H9 (cell line): ENCODE measurements at regions not wholly inside any gene's neighbourhood (a gene's known extent, or its start where the extent isn't known, plus 50 kb on each side); places are given as distances from the start of the nearest gene placed in this dataset.

Experiments
- DNase-seq: peaks from one replicate; pipeline ENCODE4 v3.0.0-alpha.2; 2017
- H2AFZ ChIP-seq: one replicate; pipeline ENCODE4 v1.6.1; 2013; ENCODE audit warnings: mild to moderate bottlenecking, low read length, control low read depth, moderate library complexity
- H2AK5ac ChIP-seq: 2 replicates; pipeline ENCODE4 v1.6.1; 2013; ENCODE audit warnings: low read length, control low read depth, mixed read lengths; ENCODE audit not compliant: insufficient read length
- H2BK120ac ChIP-seq: one replicate; pipeline ENCODE4 v1.6.1; 2013; ENCODE audit warnings: low read depth, mild to moderate bottlenecking, low read length, control low read depth, inconsistent platforms; ENCODE audit not compliant: poor library complexity, severe bottlenecking
- H2BK12ac ChIP-seq: 2 replicates; pipeline ENCODE4 v1.6.1; 2013; ENCODE audit warnings: low read length, control low read depth, mixed read lengths, low read depth; ENCODE audit not compliant: insufficient read length
- H2BK15ac ChIP-seq: 2 replicates; pipeline ENCODE4 v1.6.1; 2013; ENCODE audit warnings: low read depth, low read length, control low read depth
- H2BK20ac ChIP-seq: one replicate; pipeline ENCODE4 v1.6.1; 2013; ENCODE audit warnings: low read depth, mild to moderate bottlenecking, low read length, control low read depth, inconsistent platforms; ENCODE audit not compliant: poor library complexity, severe bottlenecking
- H2BK5ac ChIP-seq: 2 replicates; pipeline ENCODE4 v1.6.1; 2013; ENCODE audit warnings: low read length, control low read depth, mixed read lengths; ENCODE audit not compliant: insufficient read length
- H3K14ac ChIP-seq: 2 replicates; pipeline ENCODE4 v1.6.1; 2013; ENCODE audit warnings: low read length, control low read depth; ENCODE audit not compliant: insufficient read depth
- H3K18ac ChIP-seq: 2 replicates; pipeline ENCODE4 v1.6.1; 2013; ENCODE audit warnings: low read depth, mild to moderate bottlenecking, mixed read lengths, low read length, control low read depth; ENCODE audit not compliant: insufficient read length
- H3K23ac ChIP-seq: 2 replicates; pipeline ENCODE4 v1.6.1; 2013; ENCODE audit warnings: low read length, control low read depth, mixed read lengths, low read depth; ENCODE audit not compliant: insufficient read length
- H3K23me2 ChIP-seq: 2 replicates; pipeline ENCODE4 v1.6.1; 2013; ENCODE audit warnings: low read depth, mild to moderate bottlenecking, mixed read lengths, low read length, control low read depth; ENCODE audit not compliant: insufficient read length, poor library complexity, severe bottlenecking
- H3K27ac ChIP-seq: 2 replicates; pipeline ENCODE4 v1.5.1; 2013; ENCODE audit warnings: low read length, control low read depth, mixed read lengths, low read depth; ENCODE audit not compliant: insufficient read length
- H3K27me3 ChIP-seq: 2 replicates; pipeline ENCODE4 v1.6.1; 2013; ENCODE audit warnings: low read length, control low read depth, inconsistent platforms; ENCODE audit not compliant: insufficient read depth
- H3K4ac ChIP-seq: 2 replicates; pipeline ENCODE4 v1.6.1; 2013; ENCODE audit warnings: low read depth, mild to moderate bottlenecking, control low read depth, inconsistent platforms, low read length, moderate library complexity
- H3K4me1 ChIP-seq: 2 replicates; pipeline ENCODE4 v1.6.1; 2013; ENCODE audit warnings: low read length, control low read depth, inconsistent platforms; ENCODE audit not compliant: insufficient read depth
- H3K4me2 ChIP-seq: 2 replicates; pipeline ENCODE4 v1.6.1; 2013; ENCODE audit warnings: low read length, control low read depth, mixed read lengths; ENCODE audit not compliant: insufficient read length, insufficient read depth
- H3K56ac ChIP-seq: 2 replicates; pipeline ENCODE4 v1.6.1; 2013; ENCODE audit warnings: low read depth, mild to moderate bottlenecking, mixed read lengths, low read length, control low read depth; ENCODE audit not compliant: insufficient read length
- H3K79me1 ChIP-seq: 2 replicates; pipeline ENCODE4 v1.6.1; 2013; ENCODE audit warnings: low read depth, mild to moderate bottlenecking, moderate library complexity, low read length, control low read depth, inconsistent platforms; ENCODE audit not compliant: insufficient read depth, poor library complexity, severe bottlenecking
- H3K79me2 ChIP-seq: 2 replicates; pipeline ENCODE4 v1.6.1; 2013; ENCODE audit warnings: low read length, control low read depth, inconsistent platforms; ENCODE audit not compliant: insufficient read depth
- H3K9ac ChIP-seq: 2 replicates; pipeline ENCODE4 v1.6.1; 2013; ENCODE audit warnings: low read length, control low read depth, mixed read lengths; ENCODE audit not compliant: insufficient read length; ENCODE audit errors: extremely low read depth
- H3K9me3 ChIP-seq: one replicate; pipeline ENCODE4 v1.6.1; 2013; ENCODE audit warnings: low read depth, low read length, inconsistent platforms; ENCODE audit not compliant: control insufficient read depth
- H3T11ph ChIP-seq: one replicate; pipeline ENCODE4 v1.6.1; 2013; ENCODE audit warnings: mild to moderate bottlenecking, low read length, control low read depth, inconsistent platforms
- H4K20me1 ChIP-seq: one replicate; pipeline ENCODE4 v1.6.1; 2013; ENCODE audit not compliant: control insufficient read depth, insufficient read length, insufficient read depth
- H4K5ac ChIP-seq: 2 replicates; pipeline ENCODE4 v1.6.1; 2013; ENCODE audit warnings: low read depth, mild to moderate bottlenecking, mixed read lengths, low read length, control low read depth; ENCODE audit not compliant: insufficient read length
- H4K8ac ChIP-seq: replicated peaks from 2 replicates; pipeline ENCODE4 v1.6.1; 2013; ENCODE audit warnings: low read length, control low read depth, mixed read lengths, low read depth; ENCODE audit not compliant: insufficient read length
- H4K91ac ChIP-seq: 2 replicates; pipeline ENCODE4 v1.6.1; 2013; ENCODE audit warnings: low read depth, mild to moderate bottlenecking, moderate library complexity, mixed read lengths, low read length, control low read depth; ENCODE audit not compliant: insufficient read length
- H3K27ac Mint-ChIP-seq, 3 experiments: 2 replicates in 2 of 3; 3 replicates in 1 of 3; pipeline ENCODE4 v1.8.0; 2020 to 2021; ENCODE audit warnings: mixed read lengths in 3 of 3, mild to moderate bottlenecking in 1 of 3, moderate library complexity in 1 of 3
- H3K27me3 Mint-ChIP-seq: 2 replicates; pipeline ENCODE4 v1.8.0; 2021; ENCODE audit warnings: low read depth, mild to moderate bottlenecking, moderate library complexity, mixed read lengths
- H3K36me3 Mint-ChIP-seq, 3 experiments: 2 replicates in 2 of 3; 3 replicates in 1 of 3; pipeline ENCODE4 v1.8.0; 2020 to 2021; ENCODE audit warnings: low read depth in 3 of 3, mixed read lengths in 3 of 3; ENCODE audit not compliant: insufficient read depth in 1 of 3
- H3K4me1 Mint-ChIP-seq, 2 experiments: 2 replicates each; pipeline ENCODE4 v1.8.0; 2020; ENCODE audit warnings: mixed read lengths in 2 of 2
- H3K4me3 Mint-ChIP-seq, 2 experiments: 2 replicates in 1 of 2; 3 replicates in 1 of 2; pipeline ENCODE4 v1.8.0; 2020 to 2021; ENCODE audit warnings: mild to moderate bottlenecking in 2 of 2, mixed read lengths in 2 of 2, moderate library complexity in 1 of 2
- H3K9me3 Mint-ChIP-seq, 2 experiments: 2 replicates in 1 of 2; 3 replicates in 1 of 2; pipeline ENCODE4 v1.8.0; 2020; ENCODE audit warnings: mild to moderate bottlenecking in 2 of 2, mixed read lengths in 2 of 2, moderate library complexity in 1 of 2
- WGBS: extraction: QIAGEN DNeasy Blood & Tissue Kit; methylation state at CpG from one replicate; pipeline ENCODE4 v1.1.7; 2013; ENCODE audit warnings: missing lambda C conversion rate, low lambda C conversion rate, mixed read lengths; ENCODE audit not compliant: insufficient read length; ENCODE audit errors: extremely low coverage; 5-methylcytosine and 5-hydroxymethylcytosine counted together
- TF ChIP-seq, protein P1 (sequence below): fragments of 200-600 bp; sonication (generic); conservative IDR thresholded peaks from 3 replicates; pipeline ENCODE4 v1.8.0; 2021; ENCODE audit warnings: antibody characterized with exemption, mild to moderate bottlenecking

DNA sequence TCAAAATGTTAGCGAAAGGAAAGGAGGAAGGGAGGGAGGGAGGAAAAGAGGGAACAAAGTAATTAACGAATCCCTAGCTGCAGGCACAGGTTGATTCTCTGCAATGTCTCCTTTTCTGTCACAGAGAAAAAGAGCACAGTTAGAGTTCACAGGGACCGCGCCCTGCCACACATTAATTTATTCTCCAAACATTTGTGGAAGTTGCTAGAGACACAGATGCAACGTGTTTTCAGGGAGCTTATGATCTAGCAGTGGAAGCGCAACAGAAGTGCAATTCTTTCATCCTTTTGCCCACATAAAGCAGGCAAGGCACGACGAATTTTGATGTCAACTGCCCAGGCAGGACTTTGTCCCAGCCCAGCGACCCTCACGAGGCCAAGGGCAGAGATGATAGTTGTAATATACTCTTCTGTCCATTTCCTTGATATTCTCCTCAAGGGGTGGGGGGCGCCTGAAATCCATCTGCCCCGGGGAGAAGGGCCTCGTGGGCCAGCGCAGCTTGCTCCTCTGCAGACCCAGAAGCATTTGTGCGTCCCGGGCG is 101.7 kb upstream of the ZNF438 start:
- Histone ChIP-seq H3K4me1 (peaks cover 7% of the 10 kb centered on the region; the same call in 1 of the 2 replicates), H4K5ac (no peak overlapping the region), H3K23ac (no peak overlapping the region), H3K79me1 (no peaks in the 10 kb centered on the region), H2AK5ac (no peak overlapping the region), H2AFZ (no peak overlapping the region), H4K8ac (no peak overlapping the region), H3K4ac (no peak overlapping the region), H3K18ac (peak overlapping the region; percentile 60), H2BK5ac (no peak overlapping the region), H2BK120ac (no peak overlapping the region), H3K56ac (no peak overlapping the region), H4K20me1 (no peaks in the 10 kb centered on the region), H2BK15ac (no peak overlapping the region), H3K14ac (peak overlapping the region; percentile 72; the same call in 1 of the 2 replicates), H3K4me2 (peak overlapping the region; percentile 49), H3K79me2 (no peaks in the 10 kb centered on the region), H4K91ac (no peak overlapping the region), H3K9me3 (no peaks in the 10 kb centered on the region), H3K9ac (peak overlapping the region; percentile 6), H2BK20ac (no peak overlapping the region), H3K27ac (no peak overlapping the region), H3K23me2 (peaks cover 3% of the 10 kb centered on the region), H2BK12ac (no peak overlapping the region), H3K27me3 (no peaks in the 10 kb centered on the region; the same call in 1 of the 2 replicates), H3T11ph (no peak overlapping the region)
- Mint-ChIP-seq H3K27ac (no peak overlapping the region; a peak in 1 of 7 replicates), H3K36me3 (no peaks in the 10 kb centered on the region; a peak in 1 of 7 replicates), H3K27me3 (peaks cover 28% of the 10 kb centered on the region), H3K4me3 (peak overlapping the region; percentile 42 to 55; a peak in 4 of 5 replicates), H3K4me1 (peaks cover 24 to 33% of the 10 kb centered on the region in 2 experiments), H3K9me3 (no peaks in the 10 kb centered on the region)
- TF ChIP-seq, protein P1, sequence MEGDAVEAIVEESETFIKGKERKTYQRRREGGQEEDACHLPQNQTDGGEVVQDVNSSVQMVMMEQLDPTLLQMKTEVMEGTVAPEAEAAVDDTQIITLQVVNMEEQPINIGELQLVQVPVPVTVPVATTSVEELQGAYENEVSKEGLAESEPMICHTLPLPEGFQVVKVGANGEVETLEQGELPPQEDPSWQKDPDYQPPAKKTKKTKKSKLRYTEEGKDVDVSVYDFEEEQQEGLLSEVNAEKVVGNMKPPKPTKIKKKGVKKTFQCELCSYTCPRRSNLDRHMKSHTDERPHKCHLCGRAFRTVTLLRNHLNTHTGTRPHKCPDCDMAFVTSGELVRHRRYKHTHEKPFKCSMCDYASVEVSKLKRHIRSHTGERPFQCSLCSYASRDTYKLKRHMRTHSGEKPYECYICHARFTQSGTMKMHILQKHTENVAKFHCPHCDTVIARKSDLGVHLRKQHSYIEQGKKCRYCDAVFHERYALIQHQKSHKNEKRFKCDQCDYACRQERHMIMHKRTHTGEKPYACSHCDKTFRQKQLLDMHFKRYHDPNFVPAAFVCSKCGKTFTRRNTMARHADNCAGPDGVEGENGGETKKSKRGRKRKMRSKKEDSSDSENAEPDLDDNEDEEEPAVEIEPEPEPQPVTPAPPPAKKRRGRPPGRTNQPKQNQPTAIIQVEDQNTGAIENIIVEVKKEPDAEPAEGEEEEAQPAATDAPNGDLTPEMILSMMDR, result no peak
- DNase-seq, result peak; percentile 31
- WGBS, result no CpG with 5 or more reads among the region's 17 CpGs
